GM12872 (cell line): ENCODE measurements at regions not wholly inside any gene's neighbourhood (a gene's known extent, or its start where the extent isn't known, plus 50 kb on each side); places are given as distances from the start of the nearest gene placed in this dataset.

Experiments
- TF ChIP-seq, protein P1 (sequence below): IDR thresholded peaks from 3 replicates; pipeline ENCODE4 v1.5.1; 2011; ENCODE audit warnings: low read depth, mild to moderate bottlenecking, low read length, moderate library complexity; ENCODE audit not compliant: insufficient read depth

DNA sequence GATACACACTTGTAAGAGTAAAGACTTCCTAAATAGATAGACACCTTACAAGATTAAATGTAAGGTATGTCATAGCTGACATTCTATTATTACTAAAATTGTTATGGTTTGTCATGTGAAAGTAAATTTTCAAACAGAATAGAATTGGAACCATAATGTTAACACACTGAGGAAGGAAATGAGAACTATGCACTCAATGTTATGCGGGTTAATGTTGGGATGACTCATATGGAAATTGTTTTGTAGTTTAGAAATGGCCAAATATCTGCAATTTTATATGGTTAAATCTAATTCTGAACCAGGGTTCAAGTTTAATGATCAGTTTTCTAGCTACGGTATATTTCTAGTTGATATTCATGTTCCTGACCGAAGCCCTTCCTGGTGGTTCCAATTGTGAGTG lies 214.2 kb upstream of the ADO start:
- TF ChIP-seq, protein P1, sequence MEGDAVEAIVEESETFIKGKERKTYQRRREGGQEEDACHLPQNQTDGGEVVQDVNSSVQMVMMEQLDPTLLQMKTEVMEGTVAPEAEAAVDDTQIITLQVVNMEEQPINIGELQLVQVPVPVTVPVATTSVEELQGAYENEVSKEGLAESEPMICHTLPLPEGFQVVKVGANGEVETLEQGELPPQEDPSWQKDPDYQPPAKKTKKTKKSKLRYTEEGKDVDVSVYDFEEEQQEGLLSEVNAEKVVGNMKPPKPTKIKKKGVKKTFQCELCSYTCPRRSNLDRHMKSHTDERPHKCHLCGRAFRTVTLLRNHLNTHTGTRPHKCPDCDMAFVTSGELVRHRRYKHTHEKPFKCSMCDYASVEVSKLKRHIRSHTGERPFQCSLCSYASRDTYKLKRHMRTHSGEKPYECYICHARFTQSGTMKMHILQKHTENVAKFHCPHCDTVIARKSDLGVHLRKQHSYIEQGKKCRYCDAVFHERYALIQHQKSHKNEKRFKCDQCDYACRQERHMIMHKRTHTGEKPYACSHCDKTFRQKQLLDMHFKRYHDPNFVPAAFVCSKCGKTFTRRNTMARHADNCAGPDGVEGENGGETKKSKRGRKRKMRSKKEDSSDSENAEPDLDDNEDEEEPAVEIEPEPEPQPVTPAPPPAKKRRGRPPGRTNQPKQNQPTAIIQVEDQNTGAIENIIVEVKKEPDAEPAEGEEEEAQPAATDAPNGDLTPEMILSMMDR: no peak

DNA sequence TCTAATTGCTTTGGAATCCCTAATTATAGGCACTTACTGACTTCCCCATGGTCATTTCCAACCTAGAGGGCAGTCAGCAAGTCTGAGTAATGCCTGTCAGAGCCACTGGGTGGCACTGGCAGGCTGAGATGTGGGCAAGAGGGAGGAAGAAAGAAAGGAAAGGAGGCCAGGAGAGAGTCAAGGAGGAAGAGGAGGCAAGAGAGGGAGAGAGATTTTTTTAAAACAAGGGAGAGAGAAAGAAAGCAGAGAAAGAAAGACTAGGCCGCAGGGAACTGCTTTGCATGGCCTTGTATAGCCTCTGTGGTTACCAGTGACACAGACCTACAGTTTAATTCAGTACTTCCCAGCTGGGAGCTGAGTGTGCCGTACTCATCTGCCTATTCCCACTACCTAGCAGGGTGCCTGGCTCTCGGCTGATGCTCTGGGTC lies 210.4 kb upstream of the ADO start:
- TF ChIP-seq, protein P1: peak; percentile 88

DNA sequence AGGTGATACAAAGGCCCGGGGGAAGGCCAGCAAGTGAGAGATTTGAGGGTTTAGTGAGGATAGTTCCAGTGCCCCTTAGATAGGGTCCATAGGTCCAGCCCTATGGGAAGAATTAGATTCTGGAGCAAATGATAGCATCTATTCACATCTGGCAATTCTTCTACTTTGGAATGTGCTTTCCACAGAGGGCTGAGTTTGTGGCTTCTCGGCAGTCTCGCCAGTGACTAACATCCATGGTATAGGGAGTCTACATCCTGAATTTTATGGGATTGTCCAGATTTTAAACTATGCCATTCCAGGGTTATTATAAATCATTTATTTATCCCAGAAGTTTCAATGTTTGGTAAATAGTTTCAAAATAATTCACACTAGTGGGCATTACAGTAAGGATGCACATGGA lies 207.3 kb upstream of the ADO start:
- TF ChIP-seq, protein P1: no peak

DNA sequence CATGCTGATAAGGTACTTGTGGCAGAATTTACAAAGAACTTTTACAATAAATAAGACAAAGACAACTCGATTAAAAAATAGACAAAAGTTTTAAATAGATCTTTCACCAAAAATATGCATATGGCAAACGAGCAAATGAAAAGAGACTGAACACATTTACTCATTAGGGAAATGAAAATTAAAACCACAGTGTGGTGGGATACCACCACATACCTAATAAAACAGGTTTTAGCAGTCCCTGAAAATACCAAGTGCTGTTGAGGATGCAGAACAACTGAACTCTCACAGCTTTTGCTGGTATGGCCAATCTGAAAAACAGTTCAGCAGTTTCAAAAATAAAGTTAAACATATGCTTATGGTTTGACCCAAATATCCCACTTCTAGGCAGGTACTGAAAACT lies 205.4 kb upstream of the ADO start:
- TF ChIP-seq, protein P1: no peak

DNA sequence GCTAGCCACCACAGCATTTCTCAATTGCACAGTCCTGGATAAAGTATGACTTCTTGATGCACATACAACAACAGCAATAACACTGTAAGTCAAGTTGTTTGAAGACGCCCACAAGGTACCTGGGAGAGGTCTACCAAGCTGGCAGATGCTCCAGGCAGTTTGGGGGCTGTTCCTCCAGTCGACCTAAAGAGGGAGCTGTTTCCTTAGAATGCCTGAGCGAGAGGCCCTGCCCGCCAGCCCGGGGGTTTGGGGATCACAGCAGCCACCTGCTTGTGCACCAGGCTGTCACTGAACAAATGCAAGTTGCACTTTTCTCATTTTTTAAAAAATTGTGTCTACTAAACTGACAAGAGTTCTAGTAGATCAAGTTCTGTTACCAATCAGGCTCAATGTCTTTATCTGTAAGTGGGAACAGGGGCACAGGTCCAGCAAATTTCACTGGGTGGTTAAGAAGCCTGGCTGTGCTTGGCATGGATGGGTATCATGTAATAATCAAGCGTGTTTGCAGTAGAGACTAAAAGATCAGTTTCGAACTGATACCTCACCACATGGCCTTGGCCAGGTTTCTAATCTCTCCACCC lies 193.8 kb upstream of the ADO start:
- TF ChIP-seq, protein P1: peak; percentile 96

DNA sequence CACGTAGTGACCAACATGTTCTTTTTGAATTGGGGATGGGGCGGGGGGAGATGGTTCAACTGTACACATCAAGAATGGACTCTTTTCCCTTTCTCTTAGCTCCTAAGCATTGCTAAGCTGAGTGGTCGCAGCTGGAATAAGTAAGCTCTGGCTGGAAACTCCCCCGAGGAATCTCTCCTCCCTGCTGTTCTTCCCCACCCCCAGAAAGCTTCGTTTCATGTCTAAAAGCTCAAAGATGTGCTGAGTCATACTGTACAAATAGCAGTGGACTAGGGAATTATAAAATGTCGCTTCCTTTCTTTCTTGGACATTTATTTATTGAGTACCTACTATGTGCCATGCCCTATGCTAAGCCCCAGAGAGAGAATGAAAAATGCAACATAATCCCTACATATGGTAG lies 191.1 kb upstream of the ADO start:
- TF ChIP-seq, protein P1: no peak

DNA sequence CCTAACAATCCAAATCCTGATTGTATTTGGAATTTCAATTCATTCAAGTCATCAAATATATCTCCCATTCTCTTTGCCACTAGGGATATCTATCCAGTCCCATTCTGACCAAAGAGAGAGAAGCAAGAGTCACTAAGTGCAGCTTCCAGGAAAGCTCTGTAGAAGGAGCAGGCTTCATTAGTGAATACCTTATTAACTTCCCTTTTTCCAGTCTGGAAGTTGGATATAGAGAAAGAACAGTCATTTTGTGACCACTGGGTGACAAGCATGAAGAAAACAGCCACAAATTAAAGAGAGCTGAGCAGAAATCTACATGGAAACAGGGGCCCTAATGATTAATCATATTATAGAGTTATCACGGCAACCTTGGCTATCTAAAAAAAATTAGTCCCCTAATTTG lies 190.7 kb upstream of the ADO start:
- TF ChIP-seq, protein P1: no peak
